K562 (cell line): ENCODE measurements at regions not wholly inside any gene's neighbourhood (a gene's known extent, or its start where the extent isn't known, plus 50 kb on each side); places are given as distances from the start of the nearest gene placed in this dataset.

Experiments used
- ATAC-seq: fragments of 200-7000 bp; cut with Tn5 transposase; 3 replicates; pipeline ENCODE4 v1.9.1; 2020; ENCODE audit warnings: moderate library complexity
- BruUV-seq: library from RNA; stranded (reverse); fragments of 400-500 nt; replicated peaks from 2 replicates; lab custom pipeline; 2021; lab: Mats Ljungman, UMichigan
- CTCF ChIA-PET: fragments of 300-600 bp; formaldehyde crosslinking; extraction: SDS; loops from one replicate; lab custom pipeline; 2021; ENCODE audit warnings: low intra/inter-chr PET ratio; lab: Yijun Ruan, JAX
- POLR2A ChIA-PET: fragments of 300-600, 350-650 bp; sonication (Branson Sonifier 250); formaldehyde crosslinking; extraction: SDS; loops from one replicate; lab custom pipeline; 2021; ENCODE audit warnings: antibody characterized with exemption, inconsistent platforms; lab: Yijun Ruan, JAX
- DNase-seq, 4 experiments: peaks; one replicate each; pipeline versions ENCODE4 v3.0.0 to v3.0.0-alpha.2; 2011 to 2018; ENCODE audit warnings: low spot score in 3 of 4, mixed read lengths in 3 of 4; ENCODE audit errors: extremely low read depth in 1 of 4
- FAIRE-seq: peaks from 2 replicates; lab custom pipeline; 2011; peaks lifted over from hg19 to GRCh38; lab: Jason Lieb, UNC
- H2AFZ ChIP-seq: 2 replicates; pipeline ENCODE4 v1.6.0; 2011; ENCODE audit warnings: low read depth, low read length, control low read depth, inconsistent platforms
- H3K27ac ChIP-seq: fragments of 200-600 bp; 3 replicates; pipeline ENCODE4 v1.8.0; 2011; ENCODE audit warnings: low read depth, mild to moderate bottlenecking, control low read depth, inconsistent platforms, low read length, moderate library complexity, mixed read lengths; ENCODE audit errors: extremely low read depth
- H3K27me3 ChIP-seq, 2 experiments: fragments of 300-600 bp in 1 of 2; 2 replicates in 1 of 2; 3 replicates in 1 of 2; pipeline versions ENCODE4 v1.6.0 to v1.8.0; 2011; ENCODE audit warnings: inconsistent platforms in 2 of 2, low read length in 2 of 2, mild to moderate bottlenecking in 1 of 2, mixed read lengths in 1 of 2, moderate library complexity in 1 of 2; ENCODE audit not compliant: control insufficient read depth in 2 of 2, insufficient read depth in 2 of 2
- H3K36me3 ChIP-seq: fragments of 300-600 bp; 3 replicates; pipeline ENCODE4 v1.8.0; 2011; ENCODE audit warnings: mild to moderate bottlenecking, low read length, inconsistent platforms; ENCODE audit not compliant: control insufficient read depth, insufficient read depth
- H3K4me1 ChIP-seq, 2 experiments: fragments of 200-600 bp in 1 of 2; replicated peaks in 1 of 2; 2 replicates in 1 of 2; 3 replicates in 1 of 2; pipeline versions ENCODE4 v1.5.1 to v1.8.0; 2011; ENCODE audit warnings: inconsistent platforms in 2 of 2, low read length in 2 of 2, mild to moderate bottlenecking in 1 of 2, mixed read lengths in 1 of 2, moderate library complexity in 1 of 2; ENCODE audit not compliant: control insufficient read depth in 2 of 2, insufficient read depth in 2 of 2
- H3K4me2 ChIP-seq: 2 replicates; pipeline ENCODE4 v1.6.1; 2011; ENCODE audit warnings: low read length, control low read depth, inconsistent platforms, mixed read lengths; ENCODE audit not compliant: insufficient read depth
- H3K4me3 ChIP-seq: fragments of 200-600 bp; sonication (generic), shearing (Covaris generic); 2 replicates; pipeline ENCODE4 v1.5.1; 2016; ENCODE audit warnings: control low read depth, inconsistent platforms
- H3K79me2 ChIP-seq: fragments of 200-600 bp; 3 replicates; pipeline ENCODE4 v1.8.0; 2011; ENCODE audit warnings: low read length, inconsistent platforms; ENCODE audit not compliant: control insufficient read depth, insufficient read depth
- H3K9ac ChIP-seq, 2 experiments: 2 replicates each; pipeline versions ENCODE4 v1.6.0 to v1.6.1; 2011; ENCODE audit warnings: low read depth in 2 of 2, low read length in 2 of 2, control low read depth in 1 of 2, inconsistent platforms in 1 of 2, mild to moderate bottlenecking in 1 of 2, mixed read lengths in 1 of 2; ENCODE audit not compliant: insufficient read depth in 1 of 2
- H3K9me1 ChIP-seq: one replicate; pipeline ENCODE4 v1.6.0; 2011; ENCODE audit warnings: inconsistent platforms, mild to moderate bottlenecking, low read length, moderate library complexity; ENCODE audit not compliant: control insufficient read depth, insufficient read depth
- H3K9me3 ChIP-seq: replicated peaks from 2 replicates; pipeline ENCODE4 v1.5.1; 2011; ENCODE audit warnings: low read depth, low read length, inconsistent platforms; ENCODE audit not compliant: control insufficient read depth, insufficient read depth
- H4K20me1 ChIP-seq: replicated peaks from 2 replicates; pipeline ENCODE4 v1.6.1; 2011; ENCODE audit warnings: low read length, inconsistent platforms, mixed read lengths; ENCODE audit not compliant: control insufficient read depth, insufficient read depth
- CREB1 ChIP-seq, 2 experiments: sonication (generic) in 1 of 2; formaldehyde crosslinking in 1 of 2; IDR thresholded peaks; 2 replicates each; pipeline versions ENCODE4 v1.6.1 to v1.8.0; 2012 to 2022; ENCODE audit warnings: inconsistent platforms in 1 of 2, mild to moderate bottlenecking in 1 of 2, missing genetic modification reagents in 1 of 2, moderate library complexity in 1 of 2
- FOXA3 ChIP-seq, 2 experiments: fragments of 450-650 bp in 1 of 2; sonication (generic) in 1 of 2; formaldehyde crosslinking; IDR thresholded peaks in 1 of 2; conservative IDR thresholded peaks in 1 of 2; 2 replicates each; pipeline versions ENCODE4 v1.4.0 to v1.8.0; 2020 to 2022; ENCODE audit warnings: mild to moderate bottlenecking in 2 of 2, missing genetic modification reagents in 1 of 2
- KDM4B ChIP-seq, 2 experiments: fragments of 450-650 bp in 1 of 2; sonication (generic) in 1 of 2; IDR thresholded peaks; 2 replicates each; pipeline ENCODE4 v1.6.1; 2016 to 2017; ENCODE audit warnings: borderline replicate concordance in 2 of 2, antibody characterized with exemption in 1 of 2, low read depth in 1 of 2, mild to moderate bottlenecking in 1 of 2
- NFRKB ChIP-seq: fragments of 450-650 bp; IDR thresholded peaks from 2 replicates; pipeline ENCODE4 v1.6.1; 2016; ENCODE audit warnings: low read depth
- SMC3 ChIP-seq: conservative IDR thresholded peaks from 2 replicates; pipeline ENCODE4 v1.6.1; 2011; ENCODE audit warnings: low read depth, low read length, improper control_type of control experiment; ENCODE audit not compliant: insufficient read depth
- TAF9B ChIP-seq: fragments of 450-650 bp; IDR thresholded peaks from 2 replicates; pipeline ENCODE4 v1.6.1; 2018; ENCODE audit warnings: mild to moderate bottlenecking; ENCODE audit not compliant: partially characterized antibody
- ZNF253 ChIP-seq: fragments of 250-450 bp; sonication (Bioruptor Pico); conservative IDR thresholded peaks from 2 replicates; pipeline ENCODE4 v1.6.1; 2021; ENCODE audit warnings: mild to moderate bottlenecking
- ZNF324 ChIP-seq: fragments of 250-450 bp; sonication (Bioruptor Pico); IDR thresholded peaks from 2 replicates; pipeline ENCODE4 v1.4.0; 2020; ENCODE audit warnings: mild to moderate bottlenecking
- ZNF780A ChIP-seq: fragments of 250-450 bp; sonication (Bioruptor Pico); IDR thresholded peaks from 2 replicates; pipeline ENCODE4 v1.5.0; 2021; ENCODE audit warnings: mild to moderate bottlenecking
- WGBS: fragments of 100-300 bp; shearing (Covaris generic); methylation state at CpG from one replicate; pipeline ENCODE4 v1.1.6; 2016; ENCODE audit warnings: low coverage, mixed read lengths; ENCODE audit not compliant: insufficient coverage; ENCODE audit errors: missing lambda C conversion rate; 5-methylcytosine and 5-hydroxymethylcytosine counted together
- in situ Hi-C: fragments of 300-500 bp; cut with MboI; formaldehyde crosslinking; loops from 4 replicates; pipeline ENCODE4 v1.15.0; 2018; ENCODE audit warnings: inconsistent platforms, mixed read lengths
- intact Hi-C: fragments of 100-400 bp; cut with micrococcal nuclease; formaldehyde crosslinking; loops from 2 replicates; pipeline ENCODE4 v1.14.2; 2022

DNA sequence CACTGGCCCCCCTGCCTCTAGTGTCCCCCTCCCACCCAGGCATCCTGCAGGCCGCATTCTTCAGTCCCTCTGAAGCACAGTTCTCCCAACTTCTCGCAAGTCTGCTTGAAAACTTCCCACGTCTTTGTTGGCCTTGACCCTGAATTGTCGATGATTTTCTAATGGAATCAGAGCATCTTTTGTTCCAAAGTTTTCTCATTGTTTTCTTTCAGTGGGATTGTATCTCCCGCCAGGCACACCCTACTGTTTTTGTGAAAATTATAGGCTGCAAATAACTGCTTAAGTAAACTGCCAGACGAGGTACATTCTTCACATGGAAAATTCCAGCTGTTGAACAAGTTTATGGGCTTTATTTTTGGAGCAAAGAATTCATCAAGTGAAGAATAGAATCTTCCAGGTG is 122.6 kb upstream of the SLC25A48 start:
- in situ Hi-C loops, result no loop called here
- H3K36me3 ChIP-seq, result no peaks in the 10 kb centered on the region
- BruUV-seq, result no TSS peak
- intact Hi-C loops, result no loop called here
- no peak overlapping the region for H3K4me3 ChIP-seq
- ATAC-seq (no peak), FAIRE-seq (no peak), DNase-seq (no peak)
- no peak overlapping the region for H3K9ac ChIP-seq
- H3K27ac ChIP-seq, result no peak overlapping the region
- TF ChIP-seq TAF9B, result no peak
- TF ChIP-seq FOXA3 (CRISPR knock-in tag; conservative IDR thresholded peaks at IDR 0.05 in 1 of 2, IDR thresholded peaks at IDR 0.05 in 1 of 2), result no peak
- no peak for TF ChIP-seq ZNF324 (CRISPR knock-in tag)
- TF ChIP-seq ZNF780A (CRISPR knock-in tag), result no peak
- no peak for TF ChIP-seq SMC3
- TF ChIP-seq NFRKB, result no peak
- TF ChIP-seq CREB1 (IDR thresholded peaks at IDR 0.05), result no peak
- no peak for TF ChIP-seq CREB1 (CRISPR knock-in tag; IDR thresholded peaks at IDR 0.05)
- no peak for TF ChIP-seq KDM4B (IDR thresholded peaks at IDR 0.05; ENCODE audit: borderline replicate concordance in 2 of 2, low read depth in 1 of 2)
- TF ChIP-seq ZNF253 (CRISPR knock-in tag), result no peak
- H3K9me1 ChIP-seq, result no peaks in the 10 kb centered on the region
- no peaks in the 10 kb centered on the region for H3K4me1 ChIP-seq
- H3K4me2 ChIP-seq, result no peak overlapping the region
- WGBS, result under 1% methylated on average over 6 of the region's 6 CpGs
- no peaks in the 10 kb centered on the region for H3K9me3 ChIP-seq
- H3K27me3 ChIP-seq, result peaks cover 6 to 37% of the 10 kb centered on the region in 2 experiments; a peak in 3 of 5 replicates
- H2AFZ ChIP-seq, result no peak overlapping the region
- ChIA-PET POLR2A (no interaction called here), CTCF (no interaction called here)
- no peaks in the 10 kb centered on the region for H3K79me2 ChIP-seq
- peaks cover 3% of the 10 kb centered on the region; the same call in 1 of the 2 replicates for H4K20me1 ChIP-seq
